IMR-90 (cell line): ENCODE measurements at regions not wholly inside any gene's neighbourhood (a gene's known extent, or its start where the extent isn't known, plus 50 kb on each side); places are given as distances from the start of the nearest gene placed in this dataset.

ENCODE experiments used
- ATAC-seq: fragments of 200-7000 bp; cut with Tn5 transposase; 2 replicates; pipeline ENCODE4 v1.9.1; 2020; ENCODE audit warnings: low read depth, mild to moderate bottlenecking, moderate library complexity
- BruUV-seq: library from RNA; stranded (reverse); fragments of 400-500 nt; replicated peaks from 2 replicates; lab custom pipeline; 2021; lab: Mats Ljungman, UMichigan
- CTCF ChIA-PET: fragments of 300-600 bp; formaldehyde crosslinking; extraction: SDS; loops from one replicate; lab custom pipeline; 2021; ENCODE audit warnings: antibody characterized with exemption; lab: Yijun Ruan, JAX
- POLR2A ChIA-PET: fragments of 300-600 bp; sonication (Branson Sonifier 250); formaldehyde crosslinking; loops from one replicate; lab custom pipeline; 2022; ENCODE audit warnings: antibody characterized with exemption; ENCODE audit not compliant: unreplicated experiment; lab: Charles Lee
- DNase-seq: peaks from one replicate; pipeline ENCODE4 v3.0.0; 2013
- H2AFZ ChIP-seq: replicated peaks from 2 replicates; pipeline ENCODE3; 2013; ENCODE audit warnings: low read length, mild to moderate bottlenecking; ENCODE audit not compliant: poor library complexity
- H2AK5ac ChIP-seq: 2 replicates; pipeline ENCODE4 v1.6.1; 2013; ENCODE audit warnings: low read depth, low read length, inconsistent platforms
- H2AK9ac ChIP-seq: replicated peaks from 2 replicates; pipeline ENCODE3; 2013; ENCODE audit warnings: mild to moderate bottlenecking, low read depth, low read length, moderate library complexity; ENCODE audit not compliant: poor library complexity
- H2BK120ac ChIP-seq: 2 replicates; pipeline ENCODE4 v1.6.1; 2013; ENCODE audit warnings: low read depth, low read length, inconsistent platforms
- H2BK15ac ChIP-seq: 3 replicates; pipeline ENCODE4 v1.6.1; 2013; ENCODE audit warnings: low read depth, low read length, inconsistent platforms
- H2BK20ac ChIP-seq: 2 replicates; pipeline ENCODE4 v1.6.1; 2013; ENCODE audit warnings: low read depth, mild to moderate bottlenecking, inconsistent platforms, low read length, moderate library complexity
- H2BK5ac ChIP-seq: 2 replicates; pipeline ENCODE4 v1.6.1; 2013; ENCODE audit warnings: mild to moderate bottlenecking, low read depth, low read length, inconsistent platforms; ENCODE audit not compliant: poor library complexity, severe bottlenecking
- H3K14ac ChIP-seq: replicated peaks from 2 replicates; pipeline ENCODE4 v1.6.1; 2013; ENCODE audit warnings: low read depth, low read length, inconsistent platforms
- H3K18ac ChIP-seq: 2 replicates; pipeline ENCODE4 v1.6.1; 2013; ENCODE audit warnings: low read depth, low read length, control low read depth
- H3K23ac ChIP-seq: 2 replicates; pipeline ENCODE4 v1.6.1; 2013; ENCODE audit warnings: low read depth, low read length, inconsistent platforms
- H3K27ac ChIP-seq: 2 replicates; pipeline ENCODE4 v1.5.1; 2013; ENCODE audit warnings: mild to moderate bottlenecking, control low read depth, low read length; ENCODE audit not compliant: insufficient read depth
- H3K27me3 ChIP-seq: 2 replicates; pipeline ENCODE4 v1.6.1; 2013; ENCODE audit warnings: low read length; ENCODE audit not compliant: control insufficient read depth, insufficient read depth
- H3K36me3 ChIP-seq: 2 replicates; pipeline ENCODE4 v1.6.1; 2013; ENCODE audit warnings: low read length, mixed read lengths; ENCODE audit not compliant: control insufficient read depth, insufficient read depth
- H3K4ac ChIP-seq: 2 replicates; pipeline ENCODE4 v1.6.1; 2013; ENCODE audit warnings: low read depth, low read length, inconsistent platforms
- H3K4me1 ChIP-seq: 2 replicates; pipeline ENCODE4 v1.6.1; 2013; ENCODE audit warnings: low read length, mixed read lengths; ENCODE audit not compliant: control insufficient read depth, insufficient read depth
- H3K4me2 ChIP-seq: 2 replicates; pipeline ENCODE4 v1.6.1; 2013; ENCODE audit warnings: low read depth, mild to moderate bottlenecking, control low read depth, low read length, moderate library complexity
- H3K4me3 ChIP-seq: 2 replicates; pipeline ENCODE4 v1.5.1; 2013; ENCODE audit warnings: low read depth, mild to moderate bottlenecking, control low read depth, low read length, moderate library complexity; ENCODE audit not compliant: insufficient read depth
- H3K56ac ChIP-seq: 2 replicates; pipeline ENCODE4 v1.6.1; 2013; ENCODE audit warnings: low read length, inconsistent platforms; ENCODE audit not compliant: insufficient read depth; ENCODE audit errors: extremely low read depth
- H3K79me1 ChIP-seq, 2 experiments: 2 replicates each; pipeline ENCODE4 v1.6.1; 2013; ENCODE audit warnings: low read length in 2 of 2, inconsistent platforms in 1 of 2, low read depth in 1 of 2
- H3K9ac ChIP-seq: 2 replicates; pipeline ENCODE4 v1.6.1; 2013; ENCODE audit warnings: low read depth, low read length, control low read depth
- H3K9me1 ChIP-seq: 2 replicates; pipeline ENCODE4 v1.6.1; 2013; ENCODE audit warnings: low read length, inconsistent platforms; ENCODE audit not compliant: insufficient read depth
- H3K9me3 ChIP-seq: 2 replicates; pipeline ENCODE4 v1.6.1; 2013; ENCODE audit warnings: low read length; ENCODE audit not compliant: control insufficient read depth, insufficient read depth
- H4K20me1 ChIP-seq: 2 replicates; pipeline ENCODE4 v1.6.1; 2013; ENCODE audit warnings: low read length, inconsistent platforms; ENCODE audit not compliant: insufficient read depth
- H4K5ac ChIP-seq: 2 replicates; pipeline ENCODE4 v1.6.1; 2013; ENCODE audit warnings: mild to moderate bottlenecking, low read depth, low read length, control low read depth
- H4K8ac ChIP-seq, 2 experiments: 2 replicates each; pipeline ENCODE4 v1.6.1; 2013; ENCODE audit warnings: low read depth in 2 of 2, low read length in 2 of 2, control low read depth in 1 of 2, inconsistent platforms in 1 of 2
- H4K91ac ChIP-seq: 2 replicates; pipeline ENCODE4 v1.6.1; 2013; ENCODE audit warnings: low read depth, low read length, inconsistent platforms; ENCODE audit not compliant: insufficient read depth
- CHD1 ChIP-seq: IDR thresholded peaks from 2 replicates; pipeline ENCODE4 v1.6.1; 2012; ENCODE audit warnings: low read depth, low read length, improper control_type of control experiment
- MAZ ChIP-seq: IDR thresholded peaks from 2 replicates; pipeline ENCODE4 v1.6.1; 2012; ENCODE audit warnings: low read depth, mild to moderate bottlenecking, low read length, improper control_type of control experiment, moderate library complexity, borderline replicate concordance
- NFE2L2 ChIP-seq: fragments of 150-350 bp; IDR thresholded peaks from 2 replicates; pipeline ENCODE4 v1.6.1; 2016; ENCODE audit warnings: low read depth, mild to moderate bottlenecking, low read length
- SMC3 ChIP-seq: fragments of 150-350 bp; IDR thresholded peaks from 2 replicates; pipeline ENCODE4 v1.6.1; 2016; ENCODE audit warnings: low read depth, mild to moderate bottlenecking, antibody characterized with exemption, low read length, moderate library complexity
- WGBS, 2 experiments: methylation state at CpG; one replicate each; pipeline versions ENCODE4 v1.1.5 to v1.1.7; 2013; ENCODE audit warnings: missing lambda C conversion rate in 2 of 2; ENCODE audit not compliant: insufficient read length in 1 of 2; ENCODE audit errors: extremely low coverage in 2 of 2; 5-methylcytosine and 5-hydroxymethylcytosine counted together
- dilution Hi-C: fragments of 300-500 bp; cut with HindIII; formaldehyde crosslinking; loops from one replicate; pipeline ENCODE4 v1.14.3; 2018; ENCODE audit warnings: low sequenced_read_pairs; ENCODE audit not compliant: unreplicated experiment
- in situ Hi-C: fragments of 300-500 bp; cut with MboI; formaldehyde crosslinking; loops from 3 replicates; pipeline ENCODE4 v1.14.3; 2019; ENCODE audit warnings: low sequenced_read_pairs, inconsistent platforms, mixed read lengths
- intact Hi-C: fragments of 100-400 bp; cut with micrococcal nuclease; formaldehyde crosslinking; loops from 2 replicates; pipeline ENCODE4 v1.10.0; 2022
- TF ChIP-seq, protein P1 (sequence below): fragments of 150-350 bp; IDR thresholded peaks from 2 replicates; pipeline ENCODE4 v1.6.1; 2016; ENCODE audit warnings: low read depth, mild to moderate bottlenecking, low read length, moderate library complexity, borderline replicate concordance

DNA sequence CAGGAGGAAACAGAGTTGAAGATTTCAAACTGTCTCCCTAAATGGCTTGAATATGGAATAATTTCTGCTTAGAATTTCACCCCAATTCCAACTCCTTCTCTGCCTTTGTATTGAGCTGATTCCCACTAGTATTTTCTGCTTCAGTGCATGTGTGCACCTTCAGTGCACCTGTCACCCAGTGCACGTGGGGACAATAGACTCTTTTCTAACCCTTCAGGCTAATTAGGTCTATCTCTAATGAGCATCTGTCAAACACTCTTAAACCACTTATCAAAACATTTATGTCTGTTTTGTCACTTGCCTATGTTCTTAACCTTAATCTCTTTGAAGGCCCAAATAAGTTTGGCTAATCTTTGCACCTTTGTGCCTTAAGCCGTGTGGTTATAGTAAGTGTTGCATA lies 232.0 kb upstream of the NETO1 start:
- Histone ChIP-seq H3K9ac (no peak overlapping the region), H3K4me2 (no peak overlapping the region), H2AK9ac (no peak overlapping the region), H3K4ac (no peak overlapping the region), H2AK5ac (no peak overlapping the region), H3K27ac (no peak overlapping the region), H3K23ac (no peak overlapping the region), H3K56ac (no peak overlapping the region), H2BK120ac (no peak overlapping the region), H3K18ac (no peak overlapping the region), H3K27me3 (no peaks in the 10 kb centered on the region), H3K79me1 (no peaks in the 10 kb centered on the region), H2BK5ac (no peak overlapping the region), H3K9me1 (no peaks in the 10 kb centered on the region), H3K4me3 (no peak overlapping the region), H4K91ac (no peak overlapping the region), H3K36me3 (no peaks in the 10 kb centered on the region), H4K8ac (no peak overlapping the region), H3K4me1 (no peaks in the 10 kb centered on the region), H2AFZ (no peak overlapping the region), H2BK20ac (no peak overlapping the region), H3K9me3 (peaks cover 2% of the 10 kb centered on the region; the same call in 1 of the 2 replicates), H3K14ac (no peak overlapping the region), H2BK15ac (no peak overlapping the region), H4K5ac (no peak overlapping the region), H4K20me1 (no peaks in the 10 kb centered on the region)
- TF ChIP-seq SMC3 (no peak), CHD1 (no peak), NFE2L2 (no peak), MAZ (no peak)
- TF ChIP-seq, protein P1, sequence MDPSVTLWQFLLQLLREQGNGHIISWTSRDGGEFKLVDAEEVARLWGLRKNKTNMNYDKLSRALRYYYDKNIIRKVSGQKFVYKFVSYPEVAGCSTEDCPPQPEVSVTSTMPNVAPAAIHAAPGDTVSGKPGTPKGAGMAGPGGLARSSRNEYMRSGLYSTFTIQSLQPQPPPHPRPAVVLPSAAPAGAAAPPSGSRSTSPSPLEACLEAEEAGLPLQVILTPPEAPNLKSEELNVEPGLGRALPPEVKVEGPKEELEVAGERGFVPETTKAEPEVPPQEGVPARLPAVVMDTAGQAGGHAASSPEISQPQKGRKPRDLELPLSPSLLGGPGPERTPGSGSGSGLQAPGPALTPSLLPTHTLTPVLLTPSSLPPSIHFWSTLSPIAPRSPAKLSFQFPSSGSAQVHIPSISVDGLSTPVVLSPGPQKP, result no peak
- ChIA-PET POLR2A (no interaction called here), CTCF (no interaction called here)
- dilution Hi-C loops (no loop called here), in situ Hi-C loops (no loop called here), intact Hi-C loops (no loop called here)
- no CpG with 5 or more reads among the region's 2 CpGs for WGBS, 2 experiments
- ATAC-seq (no peak), DNase-seq (no peak)
- BruUV-seq, result no TSS peak
